ENCODE measurements at regions not wholly inside any gene's neighbourhood (a gene's known extent, or its start where the extent isn't known, plus 50 kb on each side); places are given as distances from the start of the nearest gene placed in this dataset.

DNA sequence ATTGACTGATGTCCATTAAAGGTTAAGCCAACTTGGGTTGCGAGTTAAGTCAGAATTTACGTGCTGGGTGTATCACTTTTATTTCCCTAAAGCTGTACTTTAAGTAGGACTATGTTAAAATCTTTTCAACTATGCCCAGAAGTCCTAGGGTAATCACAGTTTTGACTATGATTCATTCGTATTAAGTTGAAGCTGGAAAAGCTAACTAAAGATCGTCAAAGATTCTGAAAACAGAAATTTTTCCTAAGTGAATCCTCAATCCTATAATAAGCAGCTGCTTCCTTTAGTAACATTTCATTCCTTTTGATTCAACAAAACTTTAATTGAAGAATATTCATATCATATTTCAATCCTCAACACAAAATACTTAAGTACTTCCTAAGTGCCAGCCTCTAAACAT lies 460.4 kb downstream of the ACTL7B start:
- TF ChIP-seq CTCF (IDR thresholded peaks at IDR 0.05; ENCODE audit: low read length), result no peak
- TF ChIP-seq EZH2 (IDR thresholded peaks at IDR 0.05; ENCODE audit: borderline replicate concordance, low read length), result no peak

All from OCI-LY1 (cell line).